Type B pancreatic cell (in vitro differentiated cells): ENCODE measurements at regions not wholly inside any gene's neighbourhood (a gene's known extent, or its start where the extent isn't known, plus 50 kb on each side); places are given as distances from the start of the nearest gene placed in this dataset.
A peak's percentile ranks its signal among the peaks of the same experiment; 100 is the strongest.

Source experiments
- DNase-seq: peaks from one replicate; pipeline ENCODE4 v3.0.0; 2021; ENCODE audit warnings: mixed read lengths; ENCODE audit not compliant: unreplicated experiment; ENCODE audit errors: extremely low spot score
- H3K27ac Mint-ChIP-seq: 2 replicates; pipeline ENCODE4 v1.8.0; 2021; ENCODE audit warnings: mild to moderate bottlenecking, mixed read lengths
- H3K27me3 Mint-ChIP-seq: 2 replicates; pipeline ENCODE4 v1.8.0; 2021; ENCODE audit warnings: mixed read lengths
- H3K36me3 Mint-ChIP-seq: 2 replicates; pipeline ENCODE4 v1.8.0; 2021; ENCODE audit warnings: mixed read lengths
- H3K4me1 Mint-ChIP-seq: one replicate; pipeline ENCODE4 v1.8.0; 2021; ENCODE audit warnings: mixed read lengths; ENCODE audit not compliant: unreplicated experiment
- H3K4me3 Mint-ChIP-seq: 2 replicates; pipeline ENCODE4 v1.8.0; 2021; ENCODE audit warnings: mild to moderate bottlenecking, mixed read lengths
- H3K9me3 Mint-ChIP-seq: 2 replicates; pipeline ENCODE4 v1.8.0; 2021; ENCODE audit warnings: mixed read lengths
- CTCF ChIP-seq: fragments of 200-600 bp; sonication (generic); conservative IDR thresholded peaks from 2 replicates; pipeline ENCODE4 v1.5.0; 2021; ENCODE audit warnings: antibody characterized with exemption, mild to moderate bottlenecking

- no peak for TF ChIP-seq CTCF
- H3K4me1 Mint-ChIP-seq: peaks cover 7% of the 10 kb centered on the region
- H3K36me3 Mint-ChIP-seq: no peaks in the 10 kb centered on the region
- H3K9me3 Mint-ChIP-seq: no peaks in the 10 kb centered on the region
- peaks cover 43% of the 10 kb centered on the region for H3K27me3 Mint-ChIP-seq
- no peak for DNase-seq
- H3K27ac Mint-ChIP-seq: no peak overlapping the region
- no peak overlapping the region for H3K4me3 Mint-ChIP-seq
These were observed 465.5 kb upstream of the PPP2R3A start for GRCh38 chr3:135500034-135500433.

- no peak for DNase-seq
- Mint-ChIP-seq H3K4me3 (peak overlapping the region; percentile 29), H3K4me1 (peaks cover 7% of the 10 kb centered on the region), H3K9me3 (no peaks in the 10 kb centered on the region), H3K27ac (peak overlapping the region; percentile 14), H3K27me3 (peaks cover 46% of the 10 kb centered on the region), H3K36me3 (no peaks in the 10 kb centered on the region)
- TF ChIP-seq CTCF: no peak
These were observed 462.3 kb upstream of the PPP2R3A start for GRCh38 chr3:135503065-135503759.

GRCh38 chr3:135503760-135504686 lies 461.5 kb upstream of the PPP2R3A start:
- H3K4me1 Mint-ChIP-seq: peaks cover 7% of the 10 kb centered on the region
- peak overlapping the region; percentile 29 for H3K4me3 Mint-ChIP-seq
- H3K27me3 Mint-ChIP-seq: peaks cover 47% of the 10 kb centered on the region
- H3K27ac Mint-ChIP-seq: peak overlapping the region; percentile 14
- peaks cover 5% of the 10 kb centered on the region for H3K9me3 Mint-ChIP-seq
- peak; percentile 82 for DNase-seq
- H3K36me3 Mint-ChIP-seq: no peaks in the 10 kb centered on the region
- peak; percentile 89 for TF ChIP-seq CTCF

- no peak for DNase-seq
- Mint-ChIP-seq H3K4me1 (no peaks in the 10 kb centered on the region), H3K4me3 (no peak overlapping the region), H3K9me3 (peaks cover 16% of the 10 kb centered on the region), H3K36me3 (no peaks in the 10 kb centered on the region), H3K27ac (peak overlapping the region; percentile 55), H3K27me3 (peaks cover 8% of the 10 kb centered on the region)
- TF ChIP-seq CTCF: no peak
These were observed 452.1 kb upstream of the PPP2R3A start for GRCh38 chr3:135513106-135514059.

- no peak for TF ChIP-seq CTCF
- Mint-ChIP-seq H3K4me1 (no peaks in the 10 kb centered on the region), H3K27me3 (peaks cover 4% of the 10 kb centered on the region), H3K4me3 (no peak overlapping the region), H3K9me3 (peaks cover 10% of the 10 kb centered on the region), H3K36me3 (no peaks in the 10 kb centered on the region), H3K27ac (peak overlapping the region; percentile 55)
- DNase-seq: no peak
These were observed 451.5 kb upstream of the PPP2R3A start for GRCh38 chr3:135514060-135514448.
